ENCODE measurements at regions not wholly inside any gene's neighbourhood (a gene's known extent, or its start where the extent isn't known, plus 50 kb on each side); places are given as distances from the start of the nearest gene placed in this dataset.

DNA sequence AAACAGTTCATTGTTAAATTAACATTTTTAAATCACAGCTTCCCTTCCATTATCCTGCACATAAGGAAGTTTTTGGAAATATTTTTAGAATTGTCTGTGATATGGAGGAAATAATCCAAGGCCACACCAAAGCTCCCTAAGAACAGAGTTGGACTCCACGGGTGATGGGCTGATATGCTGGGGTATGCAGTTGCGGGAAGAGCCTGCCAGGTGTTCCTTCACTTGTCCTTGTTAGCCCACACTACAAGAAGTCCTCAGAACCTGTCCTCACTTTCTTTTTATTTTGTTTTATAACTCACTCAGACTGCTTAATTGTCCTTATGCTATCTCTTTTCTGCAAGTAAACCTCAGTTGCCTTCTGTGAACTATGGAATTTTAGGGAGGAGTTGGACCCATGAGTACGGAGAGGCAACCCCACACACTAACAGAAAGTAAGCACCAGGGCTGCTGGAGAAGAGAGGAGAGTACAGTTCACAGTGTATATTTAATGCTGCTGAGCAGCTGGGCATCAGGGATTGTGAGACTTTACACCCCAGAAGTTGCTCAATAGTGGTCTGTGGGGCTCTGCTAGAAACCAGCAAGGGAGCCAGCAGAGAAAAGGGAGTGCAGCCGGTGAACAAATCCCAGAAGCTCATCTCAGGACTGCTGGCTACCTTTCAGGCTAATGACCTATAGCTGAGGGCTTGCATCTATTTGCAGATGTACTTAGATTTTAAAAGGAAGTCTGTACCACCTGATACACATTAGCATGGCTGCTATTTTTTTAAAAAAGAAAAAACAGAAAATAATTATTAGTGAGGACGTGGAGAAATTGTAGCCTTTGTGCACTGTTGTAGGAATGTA lies 64.6 kb upstream of the FOXN2 start (continued):
- TF ChIP-seq REST (IDR thresholded peaks at IDR 0.05; ENCODE audit: unreplicated experiment) = no peak
- no peak for TF ChIP-seq ZNF331 (CRISPR knock-in tag; IDR thresholded peaks at IDR 0.05; ENCODE audit: low read depth)
- TF ChIP-seq, protein P1, sequence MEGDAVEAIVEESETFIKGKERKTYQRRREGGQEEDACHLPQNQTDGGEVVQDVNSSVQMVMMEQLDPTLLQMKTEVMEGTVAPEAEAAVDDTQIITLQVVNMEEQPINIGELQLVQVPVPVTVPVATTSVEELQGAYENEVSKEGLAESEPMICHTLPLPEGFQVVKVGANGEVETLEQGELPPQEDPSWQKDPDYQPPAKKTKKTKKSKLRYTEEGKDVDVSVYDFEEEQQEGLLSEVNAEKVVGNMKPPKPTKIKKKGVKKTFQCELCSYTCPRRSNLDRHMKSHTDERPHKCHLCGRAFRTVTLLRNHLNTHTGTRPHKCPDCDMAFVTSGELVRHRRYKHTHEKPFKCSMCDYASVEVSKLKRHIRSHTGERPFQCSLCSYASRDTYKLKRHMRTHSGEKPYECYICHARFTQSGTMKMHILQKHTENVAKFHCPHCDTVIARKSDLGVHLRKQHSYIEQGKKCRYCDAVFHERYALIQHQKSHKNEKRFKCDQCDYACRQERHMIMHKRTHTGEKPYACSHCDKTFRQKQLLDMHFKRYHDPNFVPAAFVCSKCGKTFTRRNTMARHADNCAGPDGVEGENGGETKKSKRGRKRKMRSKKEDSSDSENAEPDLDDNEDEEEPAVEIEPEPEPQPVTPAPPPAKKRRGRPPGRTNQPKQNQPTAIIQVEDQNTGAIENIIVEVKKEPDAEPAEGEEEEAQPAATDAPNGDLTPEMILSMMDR (conservative IDR thresholded peaks at IDR 0.05; ENCODE audit: low read depth in 2 of 2) = no peak
- TF ChIP-seq JUNB (IDR thresholded peaks at IDR 0.05; ENCODE audit: unreplicated experiment) = no peak
- TF ChIP-seq ETS1 (IDR thresholded peaks at IDR 0.05) = no peak
- TF ChIP-seq EZH2phosphoT487 (IDR thresholded peaks at IDR 0.05; ENCODE audit: unreplicated experiment) = no peak
- no peak for TF ChIP-seq EZH2 (IDR thresholded peaks at IDR 0.05; ENCODE audit: low read depth, unreplicated experiment)

DNA sequence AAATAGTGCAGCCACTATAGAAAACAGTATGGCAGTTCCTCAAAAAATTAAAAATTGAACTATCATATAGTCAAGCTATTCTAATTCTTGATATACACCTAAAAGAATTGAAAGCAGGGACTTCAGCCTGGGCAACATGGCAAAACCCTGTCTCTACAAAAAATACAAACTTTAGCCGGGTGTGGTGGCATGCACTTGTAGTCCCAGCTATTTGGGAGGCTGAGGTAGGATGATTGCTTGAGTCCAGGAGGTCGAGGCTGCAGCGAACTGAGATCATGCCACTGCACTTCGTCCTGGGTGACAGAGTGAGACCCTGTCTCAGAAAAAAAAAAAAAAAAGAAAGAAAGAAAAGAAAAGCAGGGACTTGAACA lies 64.0 kb upstream of the FOXN2 start:
- no peak overlapping the region for H3K4me2 ChIP-seq
- no peaks in the 10 kb centered on the region for H3F3A ChIP-seq (replicated peaks; ENCODE audit: low read depth)
- H3K9me3 Mint-ChIP-seq = no peaks in the 10 kb centered on the region
- no peaks in the 10 kb centered on the region for H3K27me3 ChIP-seq (ENCODE audit: insufficient read depth)
- no peak overlapping the region for H2AFZ ChIP-seq
- no peaks in the 10 kb centered on the region for H3K36me3 ChIP-seq (ENCODE audit: insufficient read depth)
- H3K4me3 Mint-ChIP-seq = no peak overlapping the region
- H3K79me2 ChIP-seq (replicated peaks; ENCODE audit: insufficient read depth) = no peaks in the 10 kb centered on the region
- peaks cover 10% of the 10 kb centered on the region for H3K4me1 Mint-ChIP-seq
- peaks cover 6% of the 10 kb centered on the region; the same call in 1 of the 2 replicates for H3K9me2 ChIP-seq (ENCODE audit: insufficient read depth)
- H3K27me3 Mint-ChIP-seq (ENCODE audit: insufficient read depth, low read depth, poor library complexity) = no peaks in the 10 kb centered on the region
- no peak for DNase-seq (ENCODE audit: low spot score)
- H3K4me1 ChIP-seq (ENCODE audit: insufficient read depth) = peaks cover 6% of the 10 kb centered on the region
- no peak overlapping the region for H3K27ac Mint-ChIP-seq
- H3K27ac ChIP-seq (ENCODE audit: low read depth) = no peak overlapping the region
- no peak overlapping the region for H3K4me3 ChIP-seq
- no peaks in the 10 kb centered on the region for H4K20me1 ChIP-seq (replicated peaks; ENCODE audit: insufficient read depth)
- no peaks in the 10 kb centered on the region for H3K36me3 Mint-ChIP-seq (ENCODE audit: low read depth)
- ATAC-seq = no peak
- no peak for TF ChIP-seq ETS1 (IDR thresholded peaks at IDR 0.05)
- no peak for TF ChIP-seq REST (IDR thresholded peaks at IDR 0.05; ENCODE audit: unreplicated experiment)
- TF ChIP-seq EZH2phosphoT487 (IDR thresholded peaks at IDR 0.05; ENCODE audit: unreplicated experiment) = no peak
- no peak for TF ChIP-seq NANOG (IDR thresholded peaks at IDR 0.05; ENCODE audit: borderline replicate concordance)
- TF ChIP-seq ZNF331 (CRISPR knock-in tag; IDR thresholded peaks at IDR 0.05; ENCODE audit: low read depth) = no peak
- no peak for TF ChIP-seq JUNB (IDR thresholded peaks at IDR 0.05; ENCODE audit: unreplicated experiment)
- no peak for TF ChIP-seq EZH2 (IDR thresholded peaks at IDR 0.05; ENCODE audit: low read depth, unreplicated experiment)
- no peak for TF ChIP-seq POLR2AphosphoS5 (IDR thresholded peaks at IDR 0.05; ENCODE audit: low read depth)
- TF ChIP-seq, protein P1 (conservative IDR thresholded peaks at IDR 0.05; ENCODE audit: low read depth in 2 of 2) = no peak

All from GM23338 (cell line).